Lower leg skin (tissue), 3 donors: ENCODE measurements at regions not wholly inside any gene's neighbourhood (a gene's known extent, or its start where the extent isn't known, plus 50 kb on each side); places are given as distances from the start of the nearest gene placed in this dataset.

Source experiments
- CTCF ChIP-seq, 3 donors: fragments of 450-650 bp; IDR thresholded peaks; one replicate each; pipeline ENCODE4 v1.5.1; 2016; ENCODE audit warnings: antibody characterized with exemption in 3 of 3, mild to moderate bottlenecking in 3 of 3, moderate library complexity in 2 of 3
- POLR2A ChIP-seq, 2 donors: fragments of 450-650 bp; IDR thresholded peaks; one replicate each; pipeline ENCODE4 v1.6.1; 2016 to 2017; ENCODE audit warnings: antibody characterized with exemption in 2 of 2, mild to moderate bottlenecking in 1 of 2, moderate library complexity in 1 of 2

- TF ChIP-seq CTCF (IDR thresholded peaks at IDR 0.05) (no peak), POLR2A (IDR thresholded peaks at IDR 0.05) (no peak)
Measured at GRCh38 chr4:123851521-123851920, 454.9 kb downstream of the SPRY1 start.
